Neuron (in vitro differentiated cells): ENCODE measurements at regions not wholly inside any gene's neighbourhood (a gene's known extent, or its start where the extent isn't known, plus 50 kb on each side); places are given as distances from the start of the nearest gene placed in this dataset.

Source experiments
- H2AFZ ChIP-seq: one replicate; pipeline ENCODE4 v1.6.1; 2013; ENCODE audit warnings: low read depth, mild to moderate bottlenecking, inconsistent platforms, low read length, moderate library complexity
- H3K27me3 ChIP-seq: one replicate; pipeline ENCODE4 v1.6.1; 2013; ENCODE audit warnings: low read length; ENCODE audit not compliant: insufficient read depth
- H3K36me3 ChIP-seq: one replicate; pipeline ENCODE4 v1.6.1; 2013; ENCODE audit warnings: low read length; ENCODE audit not compliant: insufficient read depth
- H3K4me1 ChIP-seq: one replicate; pipeline ENCODE4 v1.6.1; 2013; ENCODE audit warnings: low read length; ENCODE audit not compliant: insufficient read depth
- H3K4me3 ChIP-seq: 2 replicates; pipeline ENCODE4 v1.5.1; 2013; ENCODE audit warnings: mild to moderate bottlenecking, low read length, moderate library complexity
- H3K9me3 ChIP-seq: one replicate; pipeline ENCODE4 v1.6.1; 2013; ENCODE audit warnings: low read length

DNA sequence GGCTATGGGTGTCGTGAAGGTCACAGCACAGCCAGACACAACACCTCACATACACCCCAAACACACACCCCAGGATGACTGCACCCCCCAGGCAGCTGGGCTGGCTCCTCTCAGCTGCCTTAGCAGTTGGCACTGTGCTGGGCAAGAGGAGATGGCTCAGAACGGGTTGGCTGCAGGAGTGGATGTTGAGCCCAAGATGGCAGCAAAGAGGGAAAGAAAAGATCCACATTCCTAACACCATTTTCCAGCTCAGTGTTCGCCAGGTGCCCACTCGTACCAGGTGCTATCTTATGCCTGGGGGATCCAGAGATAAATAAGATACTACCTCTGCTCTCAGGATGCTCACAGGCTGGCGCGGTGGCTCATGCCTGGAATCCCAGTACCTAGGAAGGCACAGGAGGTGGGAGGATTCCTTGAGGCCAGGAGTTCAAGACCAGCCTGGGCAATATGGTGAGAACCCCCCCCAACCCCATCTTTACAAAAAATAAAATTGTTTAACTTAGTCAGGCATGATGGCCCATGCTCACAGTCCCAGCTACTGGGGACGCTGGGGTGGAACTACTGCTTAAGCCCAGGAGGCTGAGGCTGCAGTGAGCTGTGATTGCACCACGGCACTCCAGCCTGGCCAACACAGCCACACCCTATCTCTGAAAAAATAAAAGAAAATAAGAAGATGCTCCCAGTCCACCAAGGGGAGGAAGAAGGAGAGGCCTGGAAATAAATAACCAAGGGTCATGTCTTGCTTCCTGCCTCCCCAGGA, 89.7 kb upstream of the ZNF507 start:
- Histone ChIP-seq H3K9me3 (no peaks in the 10 kb centered on the region), H3K36me3 (no peaks in the 10 kb centered on the region), H3K27me3 (peaks cover 10% of the 10 kb centered on the region), H3K4me1 (no peaks in the 10 kb centered on the region), H3K4me3 (no peak overlapping the region), H2AFZ (no peak overlapping the region)

- peaks cover 10% of the 10 kb centered on the region for H3K27me3 ChIP-seq
- H3K36me3 ChIP-seq: no peaks in the 10 kb centered on the region
- no peaks in the 10 kb centered on the region for H3K9me3 ChIP-seq
- no peaks in the 10 kb centered on the region for H3K4me1 ChIP-seq
- no peak overlapping the region for H2AFZ ChIP-seq
- no peak overlapping the region for H3K4me3 ChIP-seq
Measured at GRCh38 chr19:32256341-32256975, 89.0 kb upstream of the ZNF507 start.

- H3K4me1 ChIP-seq: no peaks in the 10 kb centered on the region
Measured at GRCh38 chr19:32257326-32258073, 87.9 kb upstream of the ZNF507 start.

GRCh38 chr19:32258167-32258566, 87.2 kb upstream of the ZNF507 start:
- Histone ChIP-seq H3K4me3 (no peak overlapping the region), H3K36me3 (no peaks in the 10 kb centered on the region), H3K4me1 (no peaks in the 10 kb centered on the region), H3K27me3 (peaks cover 10% of the 10 kb centered on the region), H3K9me3 (no peaks in the 10 kb centered on the region), H2AFZ (no peak overlapping the region)

More at GRCh38 chr19:32257326-32258073, 87.9 kb upstream of the ZNF507 start:
- Histone ChIP-seq H3K9me3 (no peaks in the 10 kb centered on the region), H3K27me3 (peaks cover 10% of the 10 kb centered on the region), H2AFZ (no peak overlapping the region), H3K36me3 (no peaks in the 10 kb centered on the region), H3K4me3 (no peak overlapping the region)

DNA sequence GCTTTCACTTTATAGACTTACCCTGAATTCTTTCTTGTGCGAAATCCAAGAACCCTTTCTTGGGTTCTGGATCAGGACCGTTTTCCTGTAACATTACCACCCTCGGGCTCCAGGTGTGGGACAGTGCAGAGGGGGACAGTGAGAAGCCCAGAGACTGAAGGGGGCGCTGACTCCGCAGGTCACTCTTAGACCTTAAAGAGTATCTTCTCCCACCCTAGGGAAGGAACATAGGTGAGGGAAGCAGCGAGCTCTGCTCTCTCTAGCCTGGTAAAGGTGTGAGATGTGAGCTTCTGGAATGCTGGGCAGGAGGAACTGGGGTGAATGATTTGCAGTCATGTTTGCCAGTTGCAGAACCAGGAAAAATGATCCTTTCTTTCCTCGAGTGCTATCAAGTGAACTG, 80.8 kb upstream of the ZNF507 start:
- H2AFZ ChIP-seq: no peak overlapping the region
- H3K27me3 ChIP-seq: no peaks in the 10 kb centered on the region
- no peak overlapping the region for H3K4me3 ChIP-seq
- peaks cover 3% of the 10 kb centered on the region for H3K4me1 ChIP-seq
- no peaks in the 10 kb centered on the region for H3K9me3 ChIP-seq
- H3K36me3 ChIP-seq: no peaks in the 10 kb centered on the region

GRCh38 chr19:32265995-32266394, 79.4 kb upstream of the ZNF507 start:
- Histone ChIP-seq H3K9me3 (no peaks in the 10 kb centered on the region), H3K4me1 (peaks cover 3% of the 10 kb centered on the region), H3K27me3 (peaks cover 4% of the 10 kb centered on the region), H2AFZ (no peak overlapping the region), H3K4me3 (no peak overlapping the region), H3K36me3 (no peaks in the 10 kb centered on the region)

DNA sequence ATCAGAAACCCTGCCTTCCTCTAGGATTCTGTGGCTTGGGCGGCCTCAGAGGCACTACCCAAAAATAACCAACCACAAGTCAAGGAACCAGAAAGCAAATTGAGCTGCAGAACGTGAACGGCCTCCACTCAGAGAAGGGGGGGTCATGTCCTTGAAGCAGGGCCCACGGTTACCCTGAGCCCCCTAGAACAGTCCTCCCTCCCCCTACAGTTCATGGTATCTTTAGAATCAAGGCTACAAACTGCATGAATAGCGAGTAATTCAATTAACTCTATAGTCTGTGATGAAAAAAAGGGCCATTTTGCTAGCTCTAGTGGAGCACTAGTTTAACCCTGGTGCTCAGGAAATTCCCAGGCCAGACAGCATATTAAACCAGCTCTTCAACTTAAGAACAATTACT, 79.0 kb upstream of the ZNF507 start:
- H3K9me3 ChIP-seq: no peaks in the 10 kb centered on the region
- H3K36me3 ChIP-seq: no peaks in the 10 kb centered on the region
- H2AFZ ChIP-seq: no peak overlapping the region
- peaks cover 3% of the 10 kb centered on the region for H3K4me1 ChIP-seq
- peaks cover 4% of the 10 kb centered on the region for H3K27me3 ChIP-seq
- H3K4me3 ChIP-seq: no peak overlapping the region

DNA sequence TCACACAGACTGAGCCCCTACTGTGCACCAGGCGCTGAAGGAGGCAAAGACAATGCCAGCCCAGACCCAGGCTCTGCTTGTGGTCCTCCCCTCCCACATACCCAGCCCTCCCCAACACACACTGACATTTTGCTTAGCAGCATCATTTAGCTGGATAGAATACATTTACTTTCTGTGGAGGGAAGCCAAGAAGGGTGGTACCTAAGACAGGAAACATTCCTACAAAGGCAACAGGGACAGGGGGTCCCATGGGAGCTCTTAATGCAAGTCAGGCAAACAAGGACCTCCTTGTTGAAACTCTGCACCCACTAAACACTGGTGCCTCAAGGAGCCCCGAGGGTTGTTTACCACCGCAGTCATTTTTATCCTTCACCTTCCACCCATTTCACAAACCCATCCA, 77.0 kb upstream of the ZNF507 start:
- H3K4me3 ChIP-seq: no peak overlapping the region
- H3K9me3 ChIP-seq: no peaks in the 10 kb centered on the region
- H2AFZ ChIP-seq: no peak overlapping the region
- peaks cover 4% of the 10 kb centered on the region for H3K27me3 ChIP-seq
- no peaks in the 10 kb centered on the region for H3K36me3 ChIP-seq
- H3K4me1 ChIP-seq: peaks cover 3% of the 10 kb centered on the region

DNA sequence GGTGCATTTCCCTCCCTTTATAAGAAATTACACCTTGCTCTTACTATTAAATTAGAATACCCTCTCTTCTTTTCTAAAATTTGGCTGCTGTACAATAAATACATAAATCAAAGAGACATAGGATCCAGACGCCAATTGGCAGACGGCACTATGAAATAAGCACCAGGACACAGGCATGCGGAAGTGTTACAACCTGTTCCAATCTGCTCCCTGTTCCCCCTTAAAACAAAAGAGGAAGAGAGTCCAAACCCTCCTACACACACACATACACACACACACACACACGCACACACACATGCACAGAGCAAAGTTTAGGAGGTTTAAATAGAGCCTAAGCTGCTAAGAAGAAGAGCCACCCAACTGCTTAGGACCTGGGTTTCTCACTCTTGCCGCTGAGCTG, 75.6 kb upstream of the ZNF507 start:
- no peak overlapping the region for H2AFZ ChIP-seq
- no peaks in the 10 kb centered on the region for H3K9me3 ChIP-seq
- no peaks in the 10 kb centered on the region for H3K36me3 ChIP-seq
- H3K27me3 ChIP-seq: peaks cover 4% of the 10 kb centered on the region
- no peak overlapping the region for H3K4me3 ChIP-seq
- peaks cover 3% of the 10 kb centered on the region for H3K4me1 ChIP-seq

GRCh38 chr19:32273483-32273882, 71.9 kb upstream of the ZNF507 start:
- Histone ChIP-seq H2AFZ (no peak overlapping the region), H3K36me3 (no peaks in the 10 kb centered on the region), H3K4me3 (no peak overlapping the region), H3K27me3 (peaks cover 4% of the 10 kb centered on the region), H3K9me3 (no peaks in the 10 kb centered on the region), H3K4me1 (no peaks in the 10 kb centered on the region)

GRCh38 chr19:32287086-32287485, 58.3 kb upstream of the ZNF507 start:
- no peak overlapping the region for H2AFZ ChIP-seq
- H3K9me3 ChIP-seq: no peaks in the 10 kb centered on the region
- no peaks in the 10 kb centered on the region for H3K27me3 ChIP-seq
- H3K36me3 ChIP-seq: no peaks in the 10 kb centered on the region
- no peaks in the 10 kb centered on the region for H3K4me1 ChIP-seq
- H3K4me3 ChIP-seq: no peak overlapping the region

GRCh38 chr19:32287811-32288227, 57.6 kb upstream of the ZNF507 start:
- H2AFZ ChIP-seq: no peak overlapping the region
- no peak overlapping the region for H3K4me3 ChIP-seq
- no peaks in the 10 kb centered on the region for H3K27me3 ChIP-seq
- H3K36me3 ChIP-seq: no peaks in the 10 kb centered on the region
- H3K9me3 ChIP-seq: no peaks in the 10 kb centered on the region
- H3K4me1 ChIP-seq: no peaks in the 10 kb centered on the region

DNA sequence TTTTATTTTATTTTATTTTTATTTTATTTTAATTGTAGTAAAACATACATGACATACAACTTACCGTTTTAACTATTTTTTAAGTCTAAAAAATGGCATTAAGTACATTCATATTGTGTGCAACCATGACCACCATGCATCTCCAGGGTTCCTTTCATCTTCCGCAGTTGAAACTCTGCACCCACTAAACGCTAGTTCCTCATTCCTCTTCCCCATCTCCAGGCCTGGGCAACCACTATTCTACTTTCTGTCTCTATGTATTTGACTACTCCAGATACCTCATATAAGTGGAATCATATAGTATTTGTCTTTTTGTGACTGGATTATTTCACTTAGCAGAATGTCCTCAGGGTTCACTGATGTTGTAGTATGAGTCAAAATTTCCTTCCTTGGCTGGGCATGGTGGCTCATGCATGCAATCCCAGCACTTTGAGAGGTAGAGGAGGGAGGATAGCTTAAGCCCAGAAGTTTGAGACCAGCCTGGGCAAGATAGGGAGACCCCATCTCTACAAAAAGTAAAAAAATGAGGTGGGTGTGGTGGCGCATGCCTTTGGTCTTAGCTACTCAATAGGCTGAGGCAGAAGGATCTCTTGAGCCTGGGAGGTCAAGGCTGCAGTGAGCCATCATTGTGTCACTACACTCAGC, 55.7 kb upstream of the ZNF507 start:
- Histone ChIP-seq H3K27me3 (no peaks in the 10 kb centered on the region), H3K4me1 (no peaks in the 10 kb centered on the region), H3K9me3 (no peaks in the 10 kb centered on the region), H3K36me3 (no peaks in the 10 kb centered on the region), H3K4me3 (no peak overlapping the region), H2AFZ (no peak overlapping the region)
